DOHH2 (cell line): ENCODE measurements at regions not wholly inside any gene's neighbourhood (a gene's known extent, or its start where the extent isn't known, plus 50 kb on each side); places are given as distances from the start of the nearest gene placed in this dataset.

ENCODE experiments used
- CTCF ChIP-seq: fragments of 200-600 bp; sonication (generic); IDR thresholded peaks from one replicate; pipeline ENCODE4 v1.5.1; 2014; ENCODE audit warnings: antibody characterized with exemption, mild to moderate bottlenecking, low read depth, low read length; ENCODE audit not compliant: poor library complexity, severe bottlenecking
- EZH2phosphoT487 ChIP-seq: fragments of 200-600 bp; sonication (generic); IDR thresholded peaks from 2 replicates; pipeline ENCODE4 v1.6.1; 2017; ENCODE audit warnings: borderline replicate concordance, mild to moderate bottlenecking, antibody characterized with exemption, low read length, moderate library complexity, mixed read lengths

GRCh38 chr7:116431787-116432526 lies 67.6 kb upstream of the CAV2 start:
- TF ChIP-seq CTCF = no peak
- TF ChIP-seq EZH2phosphoT487 = no peak
